Mesenchymal stem cell (in vitro differentiated cells and primary cell): ENCODE measurements at regions not wholly inside any gene's neighbourhood (a gene's known extent, or its start where the extent isn't known, plus 50 kb on each side); places are given as distances from the start of the nearest gene placed in this dataset.

Experiments
- DNase-seq: peaks from one replicate; pipeline ENCODE4 v3.0.0-alpha.2; 2013
- H2AFZ ChIP-seq: one replicate; pipeline ENCODE4 v1.6.1; 2013; ENCODE audit warnings: low read depth, mild to moderate bottlenecking, control low read depth, inconsistent platforms, low read length, moderate library complexity
- H2AK5ac ChIP-seq: 2 replicates; pipeline ENCODE4 v1.6.1; 2013; ENCODE audit warnings: low read length, moderate library complexity, mild to moderate bottlenecking, inconsistent platforms; ENCODE audit not compliant: severe bottlenecking
- H2BK120ac ChIP-seq: one replicate; pipeline ENCODE4 v1.6.1; 2013; ENCODE audit warnings: low read depth, mild to moderate bottlenecking, inconsistent platforms, low read length, moderate library complexity
- H2BK12ac ChIP-seq, 2 experiments: one replicate each; pipeline ENCODE4 v1.6.1; 2013; ENCODE audit warnings: inconsistent platforms in 2 of 2, low read length in 2 of 2, mild to moderate bottlenecking in 2 of 2, moderate library complexity in 2 of 2, control low read depth in 1 of 2
- H2BK15ac ChIP-seq: one replicate; pipeline ENCODE4 v1.6.1; 2013; ENCODE audit warnings: mild to moderate bottlenecking, low read depth, inconsistent platforms; ENCODE audit not compliant: poor library complexity, severe bottlenecking
- H2BK5ac ChIP-seq: 2 replicates; pipeline ENCODE4 v1.6.1; 2013; ENCODE audit warnings: low read depth, mild to moderate bottlenecking, low read length, control low read depth, inconsistent platforms; ENCODE audit not compliant: poor library complexity, severe bottlenecking
- H3K14ac ChIP-seq, 2 experiments: one replicate each; pipeline ENCODE4 v1.6.1; 2013; ENCODE audit warnings: inconsistent platforms in 2 of 2, low read length in 2 of 2, control low read depth in 1 of 2, mild to moderate bottlenecking in 1 of 2, moderate library complexity in 1 of 2
- H3K18ac ChIP-seq, 2 experiments: one replicate each; pipeline ENCODE4 v1.6.1; 2013; ENCODE audit warnings: inconsistent platforms in 2 of 2, low read length in 2 of 2, control low read depth in 1 of 2, low read depth in 1 of 2, mild to moderate bottlenecking in 1 of 2
- H3K23ac ChIP-seq, 2 experiments: one replicate each; pipeline ENCODE4 v1.6.1; 2013; ENCODE audit warnings: inconsistent platforms in 2 of 2, low read length in 2 of 2, mild to moderate bottlenecking in 2 of 2, moderate library complexity in 2 of 2, control low read depth in 1 of 2
- H3K27ac ChIP-seq: 2 replicates; pipeline ENCODE4 v1.5.1; 2013; ENCODE audit warnings: mild to moderate bottlenecking, moderate library complexity, low read length, control low read depth, inconsistent platforms; ENCODE audit not compliant: poor library complexity, severe bottlenecking
- H3K27me3 ChIP-seq, 2 experiments: 2 replicates each; pipeline versions ENCODE4 v1.6.1 to v1.7.0; 2013; ENCODE audit warnings: low read length in 2 of 2, mild to moderate bottlenecking in 2 of 2, moderate library complexity in 2 of 2, control low read depth in 1 of 2, inconsistent platforms in 1 of 2; ENCODE audit not compliant: control insufficient read depth in 1 of 2, insufficient read depth in 1 of 2
- H3K36me3 ChIP-seq, 2 experiments: 2 replicates each; pipeline versions ENCODE4 v1.6.1 to v1.7.0; 2013; ENCODE audit warnings: low read length in 2 of 2, control low read depth in 1 of 2, inconsistent platforms in 1 of 2, low read depth in 1 of 2, mild to moderate bottlenecking in 1 of 2; ENCODE audit not compliant: insufficient read depth in 2 of 2, control insufficient read depth in 1 of 2
- H3K4ac ChIP-seq, 2 experiments: one replicate each; pipeline ENCODE4 v1.6.1; 2013; ENCODE audit warnings: inconsistent platforms in 2 of 2, low read length in 2 of 2, mild to moderate bottlenecking in 2 of 2, moderate library complexity in 2 of 2, control low read depth in 1 of 2, low read depth in 1 of 2
- H3K4me1 ChIP-seq: 2 replicates; pipeline ENCODE4 v1.6.1; 2013; ENCODE audit warnings: low read depth, low read length, control low read depth; ENCODE audit not compliant: control insufficient read depth, insufficient read depth
- H3K4me2 ChIP-seq: 2 replicates; pipeline ENCODE4 v1.6.1; 2013; ENCODE audit warnings: low read length, mild to moderate bottlenecking, inconsistent platforms; ENCODE audit not compliant: poor library complexity, severe bottlenecking
- H3K4me3 ChIP-seq, 2 experiments: 2 replicates each; pipeline versions ENCODE4 v1.5.1 to v1.7.0; 2013; ENCODE audit warnings: low read length in 2 of 2, mild to moderate bottlenecking in 2 of 2, control low read depth in 1 of 2, low read depth in 1 of 2; ENCODE audit not compliant: insufficient read depth in 1 of 2
- H3K79me1 ChIP-seq: replicated peaks from 2 replicates; pipeline ENCODE4 v1.6.1; 2013; ENCODE audit warnings: mild to moderate bottlenecking, control low read depth, low read length, inconsistent platforms; ENCODE audit not compliant: poor library complexity, severe bottlenecking
- H3K9ac ChIP-seq: 2 replicates; pipeline ENCODE4 v1.7.0; 2013; ENCODE audit warnings: mild to moderate bottlenecking, low read length, moderate library complexity
- H3K9me3 ChIP-seq: 2 replicates; pipeline ENCODE4 v1.7.0; 2013; ENCODE audit warnings: mild to moderate bottlenecking, low read length; ENCODE audit not compliant: control insufficient read depth
- H4K8ac ChIP-seq: one replicate; pipeline ENCODE4 v1.6.1; 2013; ENCODE audit warnings: inconsistent platforms, mild to moderate bottlenecking, low read length, moderate library complexity
- H4K91ac ChIP-seq: one replicate; pipeline ENCODE4 v1.6.1; 2013; ENCODE audit warnings: mild to moderate bottlenecking, low read length, inconsistent platforms
- WGBS: methylation state at CpG from one replicate; pipeline ENCODE4 v1.1.7; 2013; ENCODE audit warnings: mixed read lengths; 5-methylcytosine and 5-hydroxymethylcytosine counted together

- Histone ChIP-seq H3K4me2 (no peak overlapping the region), H3K4me3 (no peak overlapping the region), H4K8ac (no peak overlapping the region), H3K23ac (no peak overlapping the region), H3K4me1 (no peaks in the 10 kb centered on the region), H3K14ac (no peak overlapping the region), H2BK5ac (no peak overlapping the region), H2BK15ac (no peak overlapping the region), H2AFZ (no peak overlapping the region), H3K9me3 (peaks cover 7% of the 10 kb centered on the region), H3K27me3 (no peaks in the 10 kb centered on the region), H3K36me3 (no peaks in the 10 kb centered on the region), H2BK12ac (no peak overlapping the region), H3K9ac (no peak overlapping the region), H2AK5ac (no peak overlapping the region), H3K27ac (no peak overlapping the region), H3K79me1 (no peaks in the 10 kb centered on the region), H3K4ac (no peak overlapping the region), H3K18ac (no peak overlapping the region), H2BK120ac (no peak overlapping the region), H4K91ac (no peak overlapping the region)
- WGBS, result 91% methylated on average over 1 of the region's 2 CpGs
- no peak for DNase-seq
These were observed 603.3 kb downstream of the RAB28 start for GRCh38 chr4:12880844-12881243.

GRCh38 chr4:12879496-12879895 is 604.6 kb downstream of the RAB28 start:
- 91% methylated on average over 4 of the region's 5 CpGs for WGBS
- Histone ChIP-seq H3K27me3 (no peaks in the 10 kb centered on the region), H3K9me3 (peaks cover 7% of the 10 kb centered on the region), H4K91ac (no peak overlapping the region), H3K36me3 (no peaks in the 10 kb centered on the region), H3K14ac (no peak overlapping the region), H3K4me2 (no peak overlapping the region), H3K4me1 (no peaks in the 10 kb centered on the region), H3K4ac (no peak overlapping the region), H3K27ac (no peak overlapping the region), H3K23ac (no peak overlapping the region), H3K4me3 (no peak overlapping the region), H2AK5ac (no peak overlapping the region), H3K18ac (no peak overlapping the region), H2BK15ac (no peak overlapping the region), H3K79me1 (no peaks in the 10 kb centered on the region), H4K8ac (no peak overlapping the region), H2AFZ (no peak overlapping the region), H3K9ac (no peak overlapping the region), H2BK120ac (no peak overlapping the region), H2BK12ac (no peak overlapping the region), H2BK5ac (no peak overlapping the region)
- no peak for DNase-seq

- WGBS, result 83% methylated on average over 1 of the region's 2 CpGs
- Histone ChIP-seq H2BK15ac (no peak overlapping the region), H3K9me3 (peaks cover 7% of the 10 kb centered on the region), H3K23ac (no peak overlapping the region), H3K27ac (no peak overlapping the region), H2BK12ac (no peak overlapping the region), H2AFZ (no peak overlapping the region), H3K4me2 (no peak overlapping the region), H3K4me3 (no peak overlapping the region), H3K79me1 (no peaks in the 10 kb centered on the region), H3K27me3 (no peaks in the 10 kb centered on the region), H3K4ac (no peak overlapping the region), H4K91ac (no peak overlapping the region), H3K9ac (no peak overlapping the region), H2BK5ac (no peak overlapping the region), H3K18ac (no peak overlapping the region), H3K14ac (no peak overlapping the region), H2AK5ac (no peak overlapping the region), H2BK120ac (no peak overlapping the region), H3K4me1 (no peaks in the 10 kb centered on the region), H3K36me3 (no peaks in the 10 kb centered on the region), H4K8ac (peak overlapping the region; percentile 7)
- no peak for DNase-seq
These were observed 608.4 kb downstream of the RAB28 start for GRCh38 chr4:12875640-12876243.

- H3K4me2 ChIP-seq, result no peak overlapping the region
- H3K14ac ChIP-seq, result no peak overlapping the region
- H4K8ac ChIP-seq, result no peak overlapping the region
- no peak overlapping the region for H2BK15ac ChIP-seq
- DNase-seq, result no peak
- H2BK120ac ChIP-seq, result no peak overlapping the region
- no peaks in the 10 kb centered on the region for H3K36me3 ChIP-seq
- H3K79me1 ChIP-seq, result no peaks in the 10 kb centered on the region
- no peak overlapping the region for H3K18ac ChIP-seq
- no peak overlapping the region for H3K4ac ChIP-seq
- H4K91ac ChIP-seq, result no peak overlapping the region
- H3K4me3 ChIP-seq, result no peak overlapping the region
- no peak overlapping the region for H3K9ac ChIP-seq
- no peaks in the 10 kb centered on the region for H3K4me1 ChIP-seq
- H2AFZ ChIP-seq, result no peak overlapping the region
- no peak overlapping the region for H3K27ac ChIP-seq
- no CpG with 5 or more reads among the region's 2 CpGs for WGBS
- H2AK5ac ChIP-seq, result no peak overlapping the region
- H2BK5ac ChIP-seq, result no peak overlapping the region
- H3K9me3 ChIP-seq, result peaks cover 6% of the 10 kb centered on the region
- H3K27me3 ChIP-seq, result no peaks in the 10 kb centered on the region
- H2BK12ac ChIP-seq, result no peak overlapping the region
- no peak overlapping the region for H3K23ac ChIP-seq
These were observed 610.8 kb downstream of the RAB28 start for GRCh38 chr4:12873351-12873750.
